Renal cortical epithelial cell (primary cell): ENCODE measurements at regions not wholly inside any gene's neighbourhood (a gene's known extent, or its start where the extent isn't known, plus 50 kb on each side); places are given as distances from the start of the nearest gene placed in this dataset.

Source experiments
- DNase-seq: peaks from one replicate; pipeline ENCODE4 v3.0.0-alpha.2; 2011; ENCODE audit warnings: low read depth

DNA sequence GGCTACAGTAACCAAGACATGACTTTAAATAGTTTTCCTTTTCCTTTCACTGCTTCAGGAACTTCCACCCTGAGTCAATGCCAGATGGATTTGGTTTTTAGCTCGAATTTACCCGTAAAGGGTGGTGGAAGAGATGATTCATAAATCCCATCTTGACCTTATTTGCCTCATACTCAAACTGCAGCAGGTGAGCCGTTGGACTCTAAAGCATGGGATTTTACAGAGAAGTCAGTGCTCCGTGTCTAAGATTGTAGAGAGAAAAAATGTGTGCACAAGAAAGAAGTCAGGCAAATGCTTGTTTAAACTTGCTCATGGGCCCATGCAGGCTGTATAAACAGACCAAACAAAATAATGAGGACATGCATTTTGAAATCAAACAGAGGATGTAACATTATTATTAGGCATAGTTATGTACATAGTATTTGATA, 369.7 kb upstream of the TRIB2 start:
- DNase-seq = no peak

DNA sequence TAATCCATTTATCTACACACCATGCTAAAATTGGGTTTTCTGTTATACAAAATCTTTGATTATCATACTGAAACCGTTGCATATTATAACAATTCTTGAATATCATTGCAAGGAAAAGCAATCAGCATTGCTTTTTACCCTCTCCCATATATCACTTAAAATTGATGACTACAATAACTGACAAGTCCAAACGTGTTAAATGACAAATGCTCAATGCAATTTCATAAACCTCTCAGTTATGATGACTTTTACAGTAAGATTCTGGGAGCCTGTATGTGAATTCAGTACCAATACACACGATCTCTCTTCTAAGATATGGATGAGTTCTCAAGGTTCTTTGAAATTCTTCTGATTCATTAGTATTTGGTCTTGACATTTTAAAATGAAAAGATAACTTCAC, 368.5 kb upstream of the TRIB2 start:
- no peak for DNase-seq

DNA sequence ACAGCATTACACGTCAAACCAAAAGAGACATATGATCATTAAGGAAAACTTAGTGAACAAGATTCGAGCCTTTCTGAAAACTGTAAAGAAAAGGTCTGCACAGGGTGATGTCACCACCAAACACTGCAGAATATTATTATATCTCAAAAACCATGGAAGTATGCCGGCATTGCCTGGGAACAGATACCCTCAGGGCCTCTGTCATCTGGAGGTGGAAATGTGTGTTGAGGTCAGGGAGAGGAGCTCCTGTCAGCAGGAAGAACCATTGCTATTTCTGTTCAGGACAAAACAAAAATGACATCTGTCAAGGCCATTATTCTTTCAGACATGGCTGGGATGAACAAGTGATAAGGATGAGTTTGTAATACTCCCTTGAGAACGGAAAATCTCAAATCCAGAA, 365.9 kb upstream of the TRIB2 start:
- no peak for DNase-seq

DNA sequence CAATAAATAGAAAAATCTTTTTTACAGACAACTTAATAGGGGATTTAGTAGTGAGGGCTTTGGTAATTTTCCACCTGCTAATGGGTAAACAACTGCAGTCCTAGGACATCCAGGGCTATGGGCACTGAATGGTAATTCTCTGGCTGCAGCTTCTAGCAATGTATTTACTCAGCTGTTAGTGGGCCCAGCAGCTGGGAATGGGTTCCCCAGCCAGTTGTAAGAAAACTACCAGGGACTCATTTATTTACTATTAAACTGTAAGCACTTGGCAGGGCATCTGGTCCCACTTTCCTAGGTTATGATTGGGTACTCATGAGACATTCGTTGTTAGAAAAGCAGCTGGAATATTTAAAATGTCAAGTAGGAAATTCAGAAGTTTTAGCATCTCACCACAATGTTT, 363.8 kb upstream of the TRIB2 start:
- DNase-seq = no peak

DNA sequence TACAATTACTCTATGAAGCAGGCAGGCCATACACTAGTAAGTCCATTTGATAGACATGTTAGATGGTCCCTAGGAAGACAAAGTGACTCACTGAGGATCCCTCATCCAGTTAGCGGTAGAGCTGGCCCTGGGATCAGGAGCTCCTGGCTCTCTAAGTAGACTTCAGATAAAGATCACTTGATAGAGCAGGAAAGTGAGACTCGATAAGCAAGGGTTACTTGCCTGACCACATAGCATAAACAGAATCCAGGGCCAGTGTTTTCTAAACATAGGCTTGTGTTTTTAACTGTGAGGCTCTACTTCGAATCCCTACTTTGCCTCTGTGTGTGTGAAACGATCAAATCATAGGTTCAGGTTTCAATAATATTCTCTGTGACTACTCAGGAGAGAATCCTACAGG, 355.2 kb upstream of the TRIB2 start:
- no peak for DNase-seq

DNA sequence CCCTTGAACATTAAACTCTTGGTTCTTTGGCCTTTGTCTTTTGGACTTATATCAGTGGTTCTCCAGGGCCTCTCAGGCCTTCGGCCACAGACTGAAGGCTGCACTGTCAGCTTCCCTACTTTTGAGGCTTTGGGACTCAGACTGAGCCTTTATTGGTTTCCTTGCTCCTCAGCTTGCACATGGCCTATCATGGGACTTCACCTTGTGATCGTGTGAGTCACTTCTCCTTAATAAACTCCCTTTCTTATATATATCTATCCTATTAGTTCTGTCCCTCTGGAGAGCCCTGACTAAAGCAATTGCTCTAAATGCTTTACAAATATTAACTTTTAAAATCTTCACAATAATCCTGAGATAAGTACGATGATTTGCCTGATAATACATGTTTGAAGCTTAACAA, 353.6 kb upstream of the TRIB2 start:
- DNase-seq = no peak

DNA sequence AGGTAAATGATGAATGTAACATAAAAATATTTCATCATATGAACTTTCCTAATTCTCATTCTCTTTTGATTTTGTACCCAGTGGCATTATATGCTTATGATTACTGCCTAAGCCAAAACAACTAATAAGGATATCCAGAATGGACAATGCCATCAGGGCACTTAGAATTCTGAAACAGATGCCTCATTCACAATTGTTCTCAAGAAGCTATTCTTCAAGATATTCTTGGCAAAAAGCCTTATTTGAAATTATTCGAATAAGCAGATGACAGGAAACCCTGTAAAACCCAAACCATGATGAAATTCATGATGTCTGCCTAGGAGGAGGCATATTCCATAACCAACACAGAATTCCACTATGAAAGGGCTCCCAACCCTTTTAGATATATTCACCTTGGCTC, 353.2 kb upstream of the TRIB2 start:
- DNase-seq = no peak

DNA sequence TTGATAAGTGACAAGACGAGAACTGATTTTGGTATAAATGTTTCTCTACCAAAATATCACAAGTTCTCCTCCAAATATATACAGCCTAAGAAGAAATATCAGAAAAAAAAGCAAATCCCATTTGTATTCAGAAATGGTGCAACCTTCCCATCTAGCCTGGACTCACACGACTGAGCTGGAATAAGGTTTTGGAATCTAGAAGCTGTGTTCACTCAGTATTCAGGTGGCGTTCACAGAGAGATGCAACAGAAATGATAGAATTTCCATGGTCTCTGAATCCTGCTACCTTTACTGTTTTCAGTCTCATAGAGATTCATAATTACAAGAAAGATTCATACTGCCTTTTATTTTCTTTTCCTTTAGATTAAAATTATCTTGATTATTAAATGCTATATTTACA, 347.2 kb upstream of the TRIB2 start:
- DNase-seq = no peak

DNA sequence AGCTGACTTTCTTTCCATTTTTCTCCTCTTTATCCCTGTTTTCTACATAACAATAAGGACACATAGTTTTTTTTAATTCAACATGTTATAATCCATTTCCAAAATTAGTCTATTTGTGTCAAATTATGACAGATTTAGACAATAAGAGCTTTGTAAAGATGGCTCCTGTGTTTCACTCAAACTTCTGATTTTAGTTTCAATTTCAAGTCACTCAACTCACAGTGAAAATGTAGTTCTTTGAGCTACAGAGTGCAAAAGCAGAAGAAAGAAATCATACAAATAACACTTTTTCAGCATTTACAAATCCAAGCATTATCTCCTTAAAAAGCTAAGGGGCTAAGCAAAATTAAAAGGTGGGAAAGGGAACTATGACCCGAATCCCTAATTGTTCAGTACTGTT, 340.7 kb upstream of the TRIB2 start:
- DNase-seq = no peak

DNA sequence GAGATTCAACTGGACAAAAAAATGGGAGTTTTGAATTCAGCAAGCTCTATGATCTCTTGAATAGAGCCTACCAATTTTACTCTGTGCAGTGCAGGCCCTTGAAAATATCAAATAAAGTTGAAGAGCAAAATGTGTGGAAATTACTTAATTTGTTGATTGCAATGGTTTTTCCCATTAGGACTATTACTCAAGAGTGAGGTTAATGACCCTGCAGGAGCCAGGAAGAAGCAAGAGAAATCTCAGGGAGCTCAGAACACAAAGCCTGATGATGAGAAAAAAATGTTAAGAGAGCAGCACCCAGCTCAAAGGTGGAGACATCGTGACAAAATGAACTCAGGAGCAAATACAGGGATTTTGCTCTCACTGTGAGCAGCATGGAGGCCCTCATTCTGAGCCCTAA, 337.6 kb upstream of the TRIB2 start:
- peak; percentile 64 for DNase-seq

DNA sequence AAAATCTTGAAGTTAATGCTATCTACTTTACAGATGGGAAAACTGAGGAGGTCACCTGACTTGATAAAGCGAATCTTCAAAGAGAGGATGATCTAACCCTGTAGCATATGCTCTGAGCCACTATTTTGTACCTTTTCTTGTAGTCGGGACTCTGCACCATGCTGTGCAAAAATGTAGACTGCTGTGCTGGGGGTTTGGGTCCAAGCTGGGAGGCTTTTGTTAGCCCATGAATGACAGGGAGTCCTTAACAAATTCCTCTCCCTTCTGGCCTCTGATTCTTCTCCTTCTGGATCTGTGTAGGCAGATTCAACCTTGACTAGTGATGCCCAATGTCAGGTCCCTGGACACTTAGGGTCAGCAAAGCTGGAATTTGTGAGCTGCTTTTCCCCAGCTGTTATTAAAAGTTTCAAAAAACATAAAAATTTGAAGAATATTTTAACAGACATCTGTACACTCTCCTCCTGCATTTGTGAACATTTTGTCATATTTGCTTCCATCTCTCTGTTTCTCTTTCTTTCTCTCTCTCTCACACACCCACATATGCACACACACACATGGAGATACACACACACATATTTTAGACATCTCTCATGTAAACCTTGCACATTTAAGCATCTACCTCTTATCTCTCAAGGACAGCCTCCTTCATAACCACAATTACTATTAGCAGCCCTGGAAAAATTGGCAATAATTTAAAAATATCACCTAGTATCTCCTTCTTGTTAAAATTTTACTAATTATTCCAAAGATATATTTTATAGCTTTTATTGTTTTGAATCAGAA, 335.0 kb upstream of the TRIB2 start:
- DNase-seq = no peak

DNA sequence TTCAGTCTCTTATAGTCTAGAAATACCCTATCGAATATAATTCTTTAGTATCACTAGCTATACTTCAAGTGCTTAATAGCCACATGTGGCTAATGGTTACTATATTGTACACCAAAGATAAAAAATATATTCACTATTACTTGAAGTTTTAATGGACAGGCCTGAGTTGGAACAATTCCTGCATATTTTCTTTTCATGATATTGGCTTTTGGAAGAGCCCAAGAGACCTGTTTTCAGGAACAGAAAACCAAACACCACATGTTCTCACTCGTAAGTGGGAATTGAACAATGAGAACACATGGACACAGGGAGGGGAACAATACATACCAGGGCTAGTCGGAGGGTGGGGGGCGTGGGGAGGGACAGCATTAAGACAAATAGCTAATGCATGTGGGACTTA, 334.4 kb upstream of the TRIB2 start:
- DNase-seq = no peak

DNA sequence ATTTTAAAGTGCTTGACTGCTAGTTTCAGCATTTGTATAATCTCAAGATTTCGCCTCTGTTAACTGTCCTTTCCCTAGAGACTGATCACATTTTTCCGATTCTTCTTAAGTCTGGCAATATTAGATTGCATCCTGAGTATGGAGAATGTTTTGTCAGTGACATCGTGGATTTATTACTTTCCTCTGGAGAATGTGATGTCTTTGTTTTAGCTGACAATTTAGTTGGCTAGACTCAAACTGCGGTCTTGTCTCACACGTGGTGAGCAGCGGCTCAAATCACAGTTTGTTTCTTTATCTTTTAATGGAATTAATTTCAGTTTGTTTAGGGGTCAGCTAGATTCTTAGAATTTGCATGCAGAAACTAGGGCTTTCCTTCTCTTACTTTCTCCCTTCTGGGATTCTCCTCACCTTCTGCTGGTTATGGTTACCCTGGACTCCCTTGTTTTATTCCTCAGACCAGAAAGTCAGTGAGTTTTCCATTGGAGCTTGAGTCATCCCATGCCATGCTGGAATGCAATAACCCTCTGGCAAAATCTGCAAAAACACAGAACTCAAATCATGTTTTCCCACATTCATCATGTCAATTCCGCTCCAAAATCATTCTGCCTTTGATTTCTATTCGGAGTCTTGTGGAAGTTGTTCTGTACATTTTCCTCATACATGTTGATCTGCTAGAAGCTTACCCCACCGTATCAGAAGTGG, 327.2 kb upstream of the TRIB2 start:
- peak; percentile 47 for DNase-seq

DNA sequence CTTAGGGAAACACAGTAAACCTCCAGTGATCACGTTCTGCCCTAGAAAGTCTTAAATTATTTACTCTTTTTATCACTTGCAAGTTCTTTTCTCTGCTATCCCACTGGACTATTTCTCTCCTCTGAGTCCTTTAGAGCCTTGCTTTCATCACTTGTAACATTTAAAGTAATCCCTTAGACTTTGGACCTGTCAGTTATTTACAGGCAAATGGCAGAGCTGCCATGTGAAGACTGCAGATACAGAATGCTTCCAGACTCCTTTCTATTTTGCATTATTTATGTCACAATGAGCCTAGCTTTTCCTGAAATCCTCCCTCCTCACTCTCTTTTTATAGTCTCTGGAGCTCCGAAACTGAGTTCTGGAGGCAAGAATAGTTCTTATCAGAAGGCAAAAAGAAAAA, 325.6 kb upstream of the TRIB2 start:
- no peak for DNase-seq

DNA sequence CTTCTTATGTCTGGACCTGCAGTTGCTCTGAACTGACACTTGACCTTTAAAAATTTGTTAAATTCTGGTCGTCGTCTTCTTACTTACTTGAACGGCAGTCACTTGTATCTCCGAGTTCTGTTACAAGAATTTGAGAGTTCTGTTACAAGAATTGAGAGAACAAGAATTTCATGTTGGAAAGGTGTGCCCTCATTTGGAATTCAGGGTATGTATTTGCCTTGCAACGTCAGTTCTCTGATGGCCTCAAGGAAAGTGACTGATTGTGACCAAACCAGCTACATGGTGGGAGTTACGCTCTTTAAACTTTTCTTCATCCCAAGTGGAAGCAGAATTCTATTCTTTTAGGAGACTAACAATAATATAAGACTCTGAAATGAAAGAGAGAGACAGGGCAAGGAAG, 320.0 kb upstream of the TRIB2 start:
- peak; percentile 7 for DNase-seq

DNA sequence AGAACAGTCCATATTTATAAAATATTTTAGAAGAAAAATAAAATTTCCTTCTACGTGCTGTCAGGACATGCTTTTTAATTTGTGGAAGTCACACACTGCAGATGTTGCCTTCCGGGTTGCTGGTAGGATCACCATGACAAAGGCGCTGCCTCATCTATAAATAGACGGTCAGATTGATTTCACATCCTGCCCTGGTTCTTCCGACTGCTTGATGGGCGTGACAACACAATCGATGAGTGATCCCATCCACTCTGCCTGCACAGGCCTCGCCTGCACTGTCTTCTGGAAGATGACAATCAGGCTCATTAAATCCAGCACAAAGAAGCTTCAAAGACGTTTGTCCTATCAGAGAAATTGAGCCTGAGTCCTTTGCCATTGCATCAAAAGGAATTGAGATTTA, 318.9 kb upstream of the TRIB2 start:
- DNase-seq = no peak

DNA sequence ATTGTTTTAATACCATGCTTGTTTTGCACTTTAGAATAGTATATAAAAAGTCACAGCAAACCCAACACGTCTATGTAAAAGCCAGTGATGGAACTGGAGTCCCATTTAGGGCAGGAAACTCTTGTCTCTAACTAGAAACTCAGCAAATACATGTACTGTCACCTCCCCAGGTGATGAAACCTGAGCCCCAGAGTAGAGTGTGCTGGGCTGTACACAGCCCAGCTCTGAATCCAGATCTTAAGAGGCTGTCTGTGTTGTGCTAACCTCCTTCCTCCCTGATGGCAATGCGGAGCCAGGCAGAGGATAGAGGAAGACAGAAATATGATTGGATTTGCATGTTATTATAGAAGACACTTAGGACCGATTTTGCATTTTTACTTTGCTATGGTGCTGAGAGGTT, 317.5 kb upstream of the TRIB2 start:
- no peak for DNase-seq

DNA sequence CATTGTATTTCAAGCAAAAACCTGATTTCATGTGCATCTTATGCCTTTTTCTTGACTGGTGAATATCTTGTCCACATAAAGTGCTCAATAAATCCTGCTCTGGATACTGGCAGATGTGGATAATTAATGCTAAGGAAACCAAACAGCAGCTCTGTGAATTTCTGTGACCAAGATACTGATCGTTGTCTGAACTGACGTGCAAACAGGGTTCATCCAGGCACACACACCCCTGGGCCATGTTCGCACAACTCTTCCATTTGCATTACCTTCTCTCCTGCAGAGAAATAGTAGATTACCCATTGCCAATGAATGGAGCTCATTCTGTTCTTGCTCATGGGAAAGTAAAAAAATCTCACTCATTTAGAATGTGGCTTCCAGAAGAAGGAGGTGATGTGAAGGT, 316.2 kb upstream of the TRIB2 start:
- no peak for DNase-seq

DNA sequence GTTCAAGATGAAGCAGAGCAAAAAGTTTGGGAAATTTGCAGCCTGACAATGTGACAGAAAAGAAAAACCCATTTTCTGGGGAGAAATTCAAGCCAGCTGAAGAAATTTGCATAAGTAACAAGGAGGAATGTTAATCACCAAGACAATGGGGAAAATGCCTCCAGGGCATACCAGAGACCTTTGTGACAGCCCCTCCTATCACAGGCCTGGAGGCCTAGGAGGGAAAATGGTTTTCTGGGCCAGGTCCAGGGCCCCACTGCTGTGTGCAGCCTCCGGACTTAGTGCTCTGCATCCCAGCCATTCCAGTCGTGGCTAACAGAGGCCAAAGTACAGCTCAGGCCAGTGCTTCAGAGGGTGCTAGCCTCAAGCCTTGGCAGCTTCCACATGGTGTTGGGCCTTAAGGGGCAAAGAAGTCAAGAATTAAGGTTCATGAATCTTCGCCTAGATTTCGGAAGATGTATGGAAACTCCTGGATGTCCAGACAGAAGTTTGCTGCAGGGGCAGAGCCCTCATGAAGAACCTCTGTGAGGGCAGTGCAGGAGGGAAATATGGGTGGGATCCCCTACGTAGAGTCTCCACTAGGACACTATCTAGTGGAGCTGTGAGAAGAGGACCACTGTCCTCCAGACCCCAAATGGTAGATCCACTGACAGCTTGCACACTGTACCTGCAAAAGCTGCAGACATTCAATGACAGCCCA, 314.1 kb upstream of the TRIB2 start:
- no peak for DNase-seq

DNA sequence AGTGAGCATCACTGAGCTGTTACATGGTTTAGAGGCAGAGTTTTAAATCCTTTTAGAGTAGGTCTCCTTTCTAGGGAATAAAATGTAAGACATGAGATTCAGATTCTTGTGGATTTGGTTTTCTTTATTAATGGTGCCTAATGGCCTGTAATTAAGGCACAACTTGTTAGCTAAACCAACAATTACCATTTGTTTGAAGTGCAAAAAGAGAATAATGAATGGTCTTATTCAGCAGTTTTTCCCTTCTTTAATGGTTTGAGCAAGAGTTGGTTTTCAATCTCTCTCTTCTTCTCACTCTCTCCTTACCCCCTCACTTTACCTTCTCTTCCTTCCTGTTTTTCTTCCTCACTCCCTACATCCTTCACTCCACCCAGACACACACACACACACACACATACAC, 312.2 kb upstream of the TRIB2 start:
- DNase-seq = no peak

DNA sequence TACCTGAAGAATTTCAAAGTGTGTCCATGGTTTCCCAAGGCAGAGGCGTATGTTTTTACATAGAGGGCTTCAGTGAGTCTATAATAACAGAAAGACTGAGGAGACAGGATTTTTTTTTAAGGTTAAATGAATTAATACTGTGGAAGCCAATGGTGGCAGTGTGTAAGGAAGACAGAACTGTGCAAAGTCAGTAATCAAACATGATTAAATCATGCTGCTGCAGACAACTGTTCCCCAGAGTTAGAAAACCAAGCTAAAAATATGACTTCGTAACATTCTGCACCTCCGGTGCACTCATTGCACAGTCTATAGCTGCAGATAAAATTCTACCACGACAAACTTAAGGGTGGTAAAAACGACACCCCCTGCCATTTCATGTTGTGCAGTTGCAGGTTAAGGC, 309.6 kb upstream of the TRIB2 start:
- DNase-seq = no peak

DNA sequence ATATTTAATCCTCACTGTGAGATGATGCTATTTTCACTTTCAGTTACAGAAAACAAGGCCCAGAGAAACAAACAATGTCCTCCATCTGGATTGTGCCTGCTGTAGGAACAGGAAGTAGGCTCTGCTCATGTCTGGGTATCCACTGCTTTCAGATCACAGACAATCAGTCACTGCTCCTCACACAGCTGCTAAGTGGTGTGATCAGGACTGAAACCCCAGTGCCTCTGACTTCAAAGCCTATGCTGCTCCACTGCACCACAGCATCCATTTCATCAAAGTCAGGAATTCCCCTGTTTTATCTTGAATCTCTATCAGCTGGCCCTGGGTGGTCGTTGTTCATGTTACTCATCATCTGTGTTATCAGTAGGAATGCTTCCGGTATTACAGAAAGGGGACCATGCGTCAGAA, 303.8 kb upstream of the TRIB2 start:
- DNase-seq = no peak

DNA sequence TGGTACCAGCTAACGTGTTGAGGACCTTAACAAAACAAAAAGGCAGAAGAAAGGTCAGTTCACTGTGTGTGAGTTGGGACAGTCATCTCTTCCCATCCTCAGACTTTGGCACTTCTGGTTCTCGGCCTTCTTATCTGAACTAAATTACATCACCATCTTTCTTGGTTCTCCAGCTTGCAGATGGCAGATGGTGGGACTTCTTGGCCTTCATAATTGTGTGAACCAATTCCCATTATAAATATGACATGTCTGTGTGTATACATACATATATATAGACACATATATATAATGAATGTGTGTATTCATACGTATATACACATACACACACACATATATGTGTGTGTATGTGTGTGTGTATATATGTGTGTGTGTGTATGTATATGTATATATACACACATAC, 301.2 kb upstream of the TRIB2 start:
- no peak for DNase-seq
